HG03097 (cell line): ENCODE measurements at regions not wholly inside any gene's neighbourhood (a gene's known extent, or its start where the extent isn't known, plus 50 kb on each side); places are given as distances from the start of the nearest gene placed in this dataset.

Experiments used
- ATAC-seq: cut with Tn5 transposase; IDR thresholded peaks from one replicate; pipeline ENCODE4 v1.9.1; 2021; ENCODE audit not compliant: unreplicated experiment, low FRiP score

GRCh38 chr6:84528201-84528600 lies 236.2 kb downstream of the TBX18 start:
- no peak for ATAC-seq

DNA sequence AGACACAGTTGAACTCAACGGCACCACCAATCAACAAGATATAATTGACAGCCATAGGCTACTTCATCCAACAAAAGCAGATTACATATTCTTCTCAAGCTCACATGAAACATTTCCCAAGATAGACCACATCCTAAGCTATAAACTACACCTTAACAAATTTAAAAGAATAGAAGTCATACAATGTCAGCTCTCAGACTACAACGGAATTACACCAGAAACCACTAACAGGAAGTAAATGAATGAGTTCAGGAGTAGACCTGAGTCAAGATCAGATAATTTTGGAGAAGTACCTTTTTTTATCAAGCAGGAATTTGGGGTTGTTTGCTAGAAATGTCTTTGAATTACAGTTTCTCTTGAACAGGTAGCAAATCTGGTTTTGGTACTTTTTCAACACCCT lies 237.8 kb downstream of the TBX18 start:
- ATAC-seq, result no peak

- no peak for ATAC-seq
These were observed 238.5 kb downstream of the TBX18 start for GRCh38 chr6:84525907-84526306.

- ATAC-seq, result no peak
These were observed 239.8 kb downstream of the TBX18 start for GRCh38 chr6:84524636-84525035.

GRCh38 chr6:84522135-84522549 lies 242.3 kb downstream of the TBX18 start:
- ATAC-seq, result no peak

GRCh38 chr6:84521511-84521910 lies 242.9 kb downstream of the TBX18 start:
- ATAC-seq, result no peak

GRCh38 chr6:84517741-84518530 lies 246.5 kb downstream of the TBX18 start:
- no peak for ATAC-seq

DNA sequence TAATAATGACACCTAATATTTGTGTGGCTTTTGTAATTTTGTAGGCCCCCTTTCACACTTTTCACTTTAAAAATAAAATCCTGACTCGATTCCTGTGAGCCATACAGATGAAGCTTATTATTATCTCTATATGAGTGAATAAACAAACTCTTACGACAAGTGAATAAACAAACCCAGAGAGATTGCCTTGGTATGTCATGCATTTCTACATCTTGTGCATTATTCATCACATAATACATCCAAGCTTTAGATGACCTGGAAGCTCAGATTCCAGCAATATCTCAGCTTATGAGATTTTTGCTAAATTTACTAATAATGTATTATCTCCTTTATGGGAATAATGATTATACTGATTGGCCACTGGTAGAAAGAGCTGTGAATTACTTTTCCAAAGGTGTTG lies 248.2 kb downstream of the TBX18 start:
- ATAC-seq, result no peak

DNA sequence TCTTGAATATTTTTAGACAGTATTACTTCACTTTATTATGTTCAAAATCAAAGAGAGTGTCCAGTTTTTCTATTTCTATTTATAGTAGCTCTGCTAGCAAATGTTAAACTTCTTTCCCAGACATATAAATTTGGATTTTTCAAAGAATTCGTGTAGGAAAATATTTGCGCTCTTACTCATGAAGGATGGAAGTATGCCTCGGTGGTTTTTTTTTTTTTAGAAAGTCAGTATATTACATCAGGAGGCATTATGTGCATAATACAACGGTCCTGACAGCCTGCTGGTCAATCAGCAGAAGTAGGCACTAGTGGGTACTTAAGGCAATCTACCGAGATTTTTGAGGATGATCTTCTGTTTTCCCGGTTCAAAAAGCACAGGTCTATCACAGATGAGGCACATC lies 249.3 kb downstream of the TBX18 start:
- no peak for ATAC-seq

DNA sequence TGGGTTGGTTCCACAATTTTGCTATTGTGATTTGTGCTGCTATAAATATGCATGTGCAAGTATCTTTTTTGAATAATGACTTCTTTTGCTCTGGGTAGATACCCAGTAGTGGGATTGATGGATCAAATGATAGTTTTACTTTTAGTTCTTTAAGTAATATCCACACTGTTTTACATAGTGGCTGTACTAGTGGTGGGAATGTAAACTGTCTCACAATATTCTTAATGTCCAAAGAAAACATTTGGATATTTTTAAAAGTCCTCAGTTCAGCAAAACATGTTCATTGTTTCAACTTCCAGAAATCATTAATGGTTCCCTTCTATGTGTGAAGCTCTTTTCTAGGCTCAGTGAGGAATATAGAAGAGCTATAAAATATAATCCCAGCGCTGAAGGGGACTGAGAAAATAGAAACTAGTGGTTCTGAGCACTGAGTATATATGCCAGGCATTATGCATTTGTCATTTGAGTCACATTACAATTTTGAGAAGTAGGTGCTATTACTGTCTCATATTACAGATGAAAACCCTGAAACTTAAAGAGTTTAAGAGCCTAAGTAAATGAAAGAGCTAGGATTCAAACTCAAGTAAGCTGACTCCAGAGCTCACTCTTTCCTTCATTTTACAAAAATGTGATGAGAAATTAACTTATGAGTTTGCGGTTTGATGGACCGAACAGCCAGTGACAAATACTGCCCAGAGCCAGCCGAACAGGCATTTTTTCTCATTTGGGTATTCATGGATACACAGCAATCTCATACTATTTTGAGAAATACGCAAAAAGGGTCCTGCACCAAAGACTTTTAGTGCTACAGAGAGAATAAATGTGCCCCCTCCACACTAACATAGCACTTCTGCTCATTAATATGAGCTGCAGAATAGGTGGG lies 250.1 kb downstream of the TBX18 start:
- no peak for ATAC-seq

DNA sequence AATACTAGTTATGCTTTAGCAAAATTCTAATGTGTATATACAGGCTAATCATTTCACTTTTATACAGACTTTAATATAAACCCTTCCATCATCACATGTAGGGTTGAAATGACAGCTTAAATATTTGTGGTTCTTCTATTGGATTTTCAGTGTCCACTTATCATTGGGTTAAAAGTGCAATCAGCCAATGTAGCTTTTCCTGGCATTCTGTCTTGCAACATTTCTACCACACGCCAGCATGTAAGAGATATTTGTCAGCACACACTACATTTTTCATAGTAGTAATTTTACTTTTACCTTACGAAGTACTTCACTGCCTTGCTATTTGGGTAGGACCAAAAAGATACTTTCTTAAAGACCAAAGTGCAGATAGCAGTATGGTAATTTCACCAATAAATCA lies 252.0 kb downstream of the TBX18 start:
- ATAC-seq, result no peak

DNA sequence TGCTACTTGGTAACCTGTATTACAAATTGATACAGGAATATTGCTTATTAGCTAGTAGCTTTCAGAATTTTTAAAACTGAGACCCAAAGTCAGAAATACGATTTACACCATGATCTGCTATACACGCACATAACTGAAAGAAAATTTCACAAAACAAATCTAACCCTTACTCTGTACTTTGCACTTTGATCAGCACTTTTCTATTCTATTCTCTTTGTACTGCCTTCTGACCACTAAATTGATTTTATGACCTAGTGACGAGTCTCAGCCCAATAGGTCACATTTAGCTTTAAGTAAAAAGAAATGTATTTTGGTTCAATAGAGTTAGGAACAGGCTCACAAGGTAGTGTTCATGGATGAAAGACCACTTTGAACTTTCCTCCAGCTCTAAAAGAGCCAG lies 252.5 kb downstream of the TBX18 start:
- no peak for ATAC-seq

DNA sequence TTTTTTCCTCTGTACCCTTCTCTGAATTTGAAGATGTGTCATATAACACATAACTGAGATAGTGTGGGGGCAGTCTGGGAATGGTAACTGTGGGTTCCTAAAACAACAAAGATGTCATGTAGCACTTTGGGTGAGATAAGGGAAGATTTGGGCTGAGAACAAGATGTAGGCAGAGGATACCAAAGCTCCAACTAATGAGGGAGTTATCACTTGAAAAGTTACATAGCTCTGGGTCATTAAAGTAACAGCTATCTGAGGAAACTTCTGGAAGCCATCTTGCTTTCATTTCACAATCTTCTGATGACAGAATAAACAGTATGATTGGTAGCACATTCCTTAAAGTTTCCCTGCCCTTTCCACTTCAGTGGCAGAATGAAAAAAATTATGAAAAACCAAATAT lies 255.4 kb downstream of the TBX18 start:
- no peak for ATAC-seq

DNA sequence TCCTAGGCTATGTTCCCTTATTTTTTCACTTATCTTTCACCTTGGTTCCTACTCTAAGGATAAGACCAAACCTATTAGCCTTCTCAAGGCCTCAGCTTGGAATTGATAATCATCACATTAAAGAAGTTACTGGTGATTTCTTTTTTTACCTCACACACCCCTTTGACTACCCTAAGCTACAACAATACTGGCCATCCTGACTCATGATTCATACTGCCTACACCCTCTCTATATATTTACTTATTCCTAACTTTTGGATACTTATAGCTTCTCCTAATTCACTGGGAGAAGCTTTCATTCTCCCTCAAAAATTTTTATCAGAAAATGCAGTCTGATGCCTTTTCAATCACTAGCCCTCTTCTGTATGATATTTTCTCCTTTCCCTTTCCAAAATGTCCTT lies 256.1 kb downstream of the TBX18 start:
- no peak for ATAC-seq

DNA sequence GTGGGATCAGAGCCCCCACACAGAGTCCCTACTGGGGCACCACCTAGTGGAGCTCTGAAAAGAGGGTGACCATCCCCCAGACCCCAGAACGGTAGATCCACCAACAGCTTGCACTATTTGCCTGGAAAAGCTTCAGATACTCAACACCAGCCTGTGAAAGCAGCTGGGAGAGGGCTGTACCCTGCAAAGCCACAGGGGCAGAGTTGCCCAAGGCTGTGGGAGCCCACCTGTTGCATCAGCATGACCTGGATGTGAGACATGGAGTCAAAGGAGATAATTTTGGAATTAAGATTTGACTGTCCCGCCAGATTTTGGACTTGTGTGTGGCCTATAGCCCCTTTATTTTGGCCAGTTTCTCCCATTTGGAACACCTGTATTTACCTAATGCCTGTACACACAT lies 260.4 kb downstream of the TBX18 start:
- no peak for ATAC-seq

DNA sequence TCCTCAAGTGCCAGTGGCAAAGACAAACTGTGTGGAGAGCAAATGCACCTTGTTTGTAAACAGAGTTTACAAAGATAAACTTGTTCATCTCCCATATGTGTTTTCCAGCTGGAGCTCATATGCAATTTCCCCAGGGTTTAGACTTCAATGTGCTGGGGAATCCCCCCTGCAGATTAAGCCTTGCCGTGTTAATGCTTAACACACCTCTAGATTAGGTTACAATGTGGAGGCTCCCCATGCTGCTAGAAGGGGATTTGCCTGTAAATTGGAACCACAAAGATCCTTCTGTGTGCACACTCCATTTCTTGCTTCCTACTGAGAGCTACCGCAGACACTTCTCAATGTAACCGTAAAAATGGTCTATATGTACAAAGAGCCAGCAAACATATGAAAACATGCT lies 263.1 kb downstream of the TBX18 start:
- no peak for ATAC-seq

DNA sequence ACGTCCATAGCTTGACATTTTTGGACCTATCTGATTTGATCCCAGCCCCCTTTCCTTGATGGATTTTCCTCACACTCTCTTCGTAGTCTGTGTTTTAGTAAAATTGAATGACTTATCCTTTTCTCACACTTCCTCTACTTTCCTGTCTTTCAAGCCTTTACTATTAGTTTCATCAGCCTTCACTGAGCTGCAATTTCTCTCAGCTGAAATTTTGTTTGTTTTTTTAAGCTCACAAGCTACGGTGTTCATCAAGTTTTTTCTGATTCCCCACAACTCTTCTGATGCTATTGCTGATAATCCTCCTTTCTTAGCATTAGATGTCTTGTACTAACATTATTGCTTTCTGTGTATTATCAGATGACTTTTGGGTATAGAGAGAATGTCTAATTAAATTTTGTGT lies 263.7 kb downstream of the TBX18 start:
- ATAC-seq, result no peak

DNA sequence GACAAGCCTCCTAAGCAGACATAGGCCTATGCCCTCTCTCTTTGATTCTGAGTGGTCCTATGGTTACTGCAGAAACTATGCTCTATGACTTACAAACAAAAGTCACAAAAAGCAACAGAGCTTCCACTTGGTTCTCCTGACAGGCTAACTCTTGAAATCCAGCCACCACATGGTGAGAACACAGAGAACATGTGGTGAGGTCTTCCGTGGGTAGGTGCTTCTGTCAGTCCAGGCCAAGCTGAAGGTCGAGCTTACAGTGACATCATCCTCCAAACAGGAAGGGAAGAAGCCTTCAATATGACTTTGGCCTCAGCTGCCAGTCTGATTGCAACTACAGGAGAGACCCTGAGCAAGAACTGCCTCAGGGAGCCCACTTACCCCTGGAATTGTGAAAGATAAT lies 265.5 kb downstream of the TBX18 start:
- ATAC-seq, result no peak

GRCh38 chr6:84492241-84493165 lies 265.1 kb upstream of the CEP162 start:
- ATAC-seq, result no peak

DNA sequence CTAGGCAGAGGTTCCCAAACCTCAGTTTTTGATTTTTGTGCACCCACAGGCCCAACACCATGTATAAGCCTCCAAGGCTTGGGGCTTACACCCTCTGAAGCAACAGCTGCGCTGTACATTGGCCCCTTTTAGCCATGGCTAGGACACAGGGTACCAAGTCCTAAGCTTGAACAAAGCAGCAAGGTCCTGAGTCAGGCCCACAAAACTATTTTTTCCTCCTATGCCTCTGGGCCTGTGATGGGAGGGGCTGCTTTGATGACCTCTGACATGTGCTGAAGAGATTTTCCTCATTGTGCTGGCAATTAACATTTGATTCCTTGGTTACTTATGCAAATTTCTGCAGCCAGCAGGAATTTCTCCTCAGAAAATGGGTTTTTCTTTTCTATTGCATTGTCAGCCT lies 262.2 kb upstream of the CEP162 start:
- no peak for ATAC-seq

DNA sequence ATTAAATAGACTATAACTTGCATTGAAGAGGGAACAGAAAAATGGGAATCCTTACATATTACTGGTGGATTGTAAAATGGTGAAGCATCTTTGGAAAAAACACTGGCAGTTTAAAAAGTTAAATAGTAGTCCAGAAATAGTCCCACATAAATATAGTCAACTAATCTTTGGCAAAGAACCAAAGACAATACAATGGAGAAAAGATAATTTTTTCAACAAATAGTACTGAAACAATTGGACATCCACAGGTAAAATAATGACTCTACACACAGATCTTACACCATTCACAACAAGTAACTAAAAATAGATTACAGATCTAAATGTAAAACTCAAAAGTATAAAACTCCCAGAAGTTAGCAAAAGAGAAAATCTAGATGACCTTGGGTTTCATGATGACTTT lies 259.1 kb upstream of the CEP162 start:
- ATAC-seq, result no peak
